T-helper 2 cell treated with Interferon-gamma antibody and Interleukin-4, amounts not matched to agents 5 μg/mL and 100 μg/mL, for 36 hours (primary cell): ENCODE measurements at regions not wholly inside any gene's neighbourhood (a gene's known extent, or its start where the extent isn't known, plus 50 kb on each side); places are given as distances from the start of the nearest gene placed in this dataset.

Experiments used
- DNase-seq: peaks from one replicate; pipeline ENCODE4 v3.0.0; 2021; ENCODE audit warnings: low spot score
- H3K27ac Mint-ChIP-seq: one replicate; pipeline ENCODE4 v1.8.0; 2021; ENCODE audit warnings: mild to moderate bottlenecking, mixed read lengths
- H3K27me3 Mint-ChIP-seq: one replicate; pipeline ENCODE4 v1.8.0; 2021; ENCODE audit warnings: low read depth, mixed read lengths
- H3K36me3 Mint-ChIP-seq: one replicate; pipeline ENCODE4 v1.8.0; 2021; ENCODE audit warnings: low read depth, mixed read lengths
- H3K4me1 Mint-ChIP-seq: one replicate; pipeline ENCODE4 v1.8.0; 2021; ENCODE audit warnings: low read depth, mixed read lengths
- H3K4me3 Mint-ChIP-seq: one replicate; pipeline ENCODE4 v1.8.0; 2022; ENCODE audit warnings: mild to moderate bottlenecking, moderate library complexity, mixed read lengths
- H3K9me3 Mint-ChIP-seq: one replicate; pipeline ENCODE4 v1.8.0; 2021; ENCODE audit warnings: mixed read lengths

DNA sequence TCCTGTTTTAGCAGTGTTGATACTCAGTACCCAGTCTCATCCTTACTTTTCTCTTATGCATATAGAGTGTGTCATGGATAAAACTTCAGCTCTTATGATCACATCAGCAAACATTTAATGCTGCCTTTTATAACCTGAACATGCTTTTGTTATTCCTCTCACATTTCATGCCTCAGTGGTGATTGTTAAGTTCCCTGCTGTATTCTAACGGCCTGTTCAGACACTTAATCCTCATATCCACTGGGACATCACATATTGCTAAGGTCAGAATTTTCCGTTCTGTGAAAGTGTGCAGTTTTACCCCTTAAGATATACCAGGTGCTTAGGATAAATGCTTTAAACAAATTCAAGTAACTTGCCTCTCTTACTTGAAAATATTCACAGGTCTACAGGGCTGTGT, 268.7 kb upstream of the SEL1L start:
- Mint-ChIP-seq H3K4me1 (no peaks in the 10 kb centered on the region), H3K36me3 (no peaks in the 10 kb centered on the region), H3K4me3 (no peak overlapping the region), H3K27me3 (no peaks in the 10 kb centered on the region), H3K9me3 (no peaks in the 10 kb centered on the region), H3K27ac (no peak overlapping the region)
- DNase-seq = no peak

DNA sequence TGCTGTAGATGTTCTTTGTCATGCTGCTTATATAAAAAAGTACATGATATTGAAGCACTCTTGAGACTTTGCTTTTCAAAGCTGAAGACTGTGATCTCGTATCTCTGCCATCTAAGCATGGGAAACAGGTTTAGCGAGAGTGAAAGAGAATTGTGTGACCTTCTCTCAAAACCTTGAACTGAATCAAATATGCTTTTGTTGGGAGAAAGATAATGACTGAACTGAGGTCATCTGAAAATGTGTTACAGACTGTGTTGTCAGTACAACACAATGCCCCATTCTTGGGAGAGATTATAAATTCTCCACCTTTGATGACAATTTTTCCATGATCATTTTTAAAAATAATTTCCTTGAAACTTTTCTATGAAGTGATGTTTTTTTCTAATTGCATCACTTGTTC, 272.1 kb upstream of the SEL1L start:
- no peaks in the 10 kb centered on the region for H3K4me1 Mint-ChIP-seq

DNA sequence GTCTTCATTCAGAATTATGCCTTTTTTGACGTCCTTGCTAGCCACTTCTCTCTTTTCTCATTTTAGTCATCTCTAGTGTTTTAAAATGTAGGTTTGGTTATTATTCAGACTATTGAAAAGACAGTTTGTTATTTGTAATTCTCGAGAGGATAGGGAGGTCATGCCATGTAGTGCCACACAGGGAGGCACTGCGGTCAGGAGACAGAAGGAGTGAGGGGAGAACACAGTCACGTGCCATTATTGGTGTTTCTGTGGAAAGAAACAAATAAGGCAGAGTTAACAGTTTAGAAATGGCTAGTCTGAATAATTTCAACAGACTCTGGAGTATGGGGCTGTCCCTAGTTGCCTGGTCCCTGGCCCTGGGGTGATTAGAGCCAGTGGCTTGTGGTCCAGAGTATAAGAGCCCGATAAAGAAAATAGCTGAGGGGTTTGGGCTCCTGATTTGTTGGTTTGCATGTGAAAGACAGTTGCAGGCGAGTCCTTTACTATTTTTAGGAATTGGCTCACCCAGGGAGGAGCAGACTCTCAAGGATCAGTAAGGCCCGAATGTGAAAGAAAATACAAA, 278.1 kb upstream of the SEL1L start:
- no peak for DNase-seq
- no peaks in the 10 kb centered on the region for H3K27me3 Mint-ChIP-seq
- peaks cover 4% of the 10 kb centered on the region for H3K9me3 Mint-ChIP-seq
- no peaks in the 10 kb centered on the region for H3K4me1 Mint-ChIP-seq
- no peak overlapping the region for H3K4me3 Mint-ChIP-seq
- no peaks in the 10 kb centered on the region for H3K36me3 Mint-ChIP-seq
- H3K27ac Mint-ChIP-seq = no peak overlapping the region

More for the DNA sequence above, 272.1 kb upstream of the SEL1L start:
- H3K27me3 Mint-ChIP-seq = no peaks in the 10 kb centered on the region
- no peaks in the 10 kb centered on the region for H3K36me3 Mint-ChIP-seq
- DNase-seq = no peak
- H3K9me3 Mint-ChIP-seq = no peaks in the 10 kb centered on the region
- H3K27ac Mint-ChIP-seq = no peak overlapping the region
- H3K4me3 Mint-ChIP-seq = no peak overlapping the region

- no peak overlapping the region for H3K4me3 Mint-ChIP-seq
- DNase-seq = no peak
- H3K27me3 Mint-ChIP-seq = no peaks in the 10 kb centered on the region
- H3K4me1 Mint-ChIP-seq = no peaks in the 10 kb centered on the region
- H3K9me3 Mint-ChIP-seq = no peaks in the 10 kb centered on the region
- H3K36me3 Mint-ChIP-seq = no peaks in the 10 kb centered on the region
- no peak overlapping the region for H3K27ac Mint-ChIP-seq
These were observed 284.6 kb upstream of the SEL1L start for GRCh38 chr14:81818271-81818670.

GRCh38 chr14:81819344-81819743, 285.7 kb upstream of the SEL1L start:
- Mint-ChIP-seq H3K4me1 (no peaks in the 10 kb centered on the region), H3K9me3 (no peaks in the 10 kb centered on the region), H3K27me3 (no peaks in the 10 kb centered on the region), H3K36me3 (no peaks in the 10 kb centered on the region), H3K27ac (no peak overlapping the region), H3K4me3 (no peak overlapping the region)
- no peak for DNase-seq

GRCh38 chr14:81819910-81820309, 286.3 kb upstream of the SEL1L start:
- no peak for DNase-seq
- no peaks in the 10 kb centered on the region for H3K27me3 Mint-ChIP-seq
- no peaks in the 10 kb centered on the region for H3K9me3 Mint-ChIP-seq
- no peaks in the 10 kb centered on the region for H3K36me3 Mint-ChIP-seq
- H3K27ac Mint-ChIP-seq = no peak overlapping the region
- no peaks in the 10 kb centered on the region for H3K4me1 Mint-ChIP-seq
- H3K4me3 Mint-ChIP-seq = no peak overlapping the region

- no peak overlapping the region for H3K4me3 Mint-ChIP-seq
- no peaks in the 10 kb centered on the region for H3K36me3 Mint-ChIP-seq
- H3K4me1 Mint-ChIP-seq = no peaks in the 10 kb centered on the region
- no peaks in the 10 kb centered on the region for H3K27me3 Mint-ChIP-seq
- DNase-seq = no peak
- H3K9me3 Mint-ChIP-seq = peaks cover 29% of the 10 kb centered on the region
- no peak overlapping the region for H3K27ac Mint-ChIP-seq
These were observed 292.4 kb upstream of the SEL1L start for GRCh38 chr14:81826081-81826480.

GRCh38 chr14:81829447-81829846, 295.8 kb upstream of the SEL1L start:
- Mint-ChIP-seq H3K27ac (no peak overlapping the region), H3K4me1 (no peaks in the 10 kb centered on the region), H3K4me3 (no peak overlapping the region), H3K9me3 (peaks cover 33% of the 10 kb centered on the region), H3K27me3 (no peaks in the 10 kb centered on the region), H3K36me3 (no peaks in the 10 kb centered on the region)
- DNase-seq = no peak

DNA sequence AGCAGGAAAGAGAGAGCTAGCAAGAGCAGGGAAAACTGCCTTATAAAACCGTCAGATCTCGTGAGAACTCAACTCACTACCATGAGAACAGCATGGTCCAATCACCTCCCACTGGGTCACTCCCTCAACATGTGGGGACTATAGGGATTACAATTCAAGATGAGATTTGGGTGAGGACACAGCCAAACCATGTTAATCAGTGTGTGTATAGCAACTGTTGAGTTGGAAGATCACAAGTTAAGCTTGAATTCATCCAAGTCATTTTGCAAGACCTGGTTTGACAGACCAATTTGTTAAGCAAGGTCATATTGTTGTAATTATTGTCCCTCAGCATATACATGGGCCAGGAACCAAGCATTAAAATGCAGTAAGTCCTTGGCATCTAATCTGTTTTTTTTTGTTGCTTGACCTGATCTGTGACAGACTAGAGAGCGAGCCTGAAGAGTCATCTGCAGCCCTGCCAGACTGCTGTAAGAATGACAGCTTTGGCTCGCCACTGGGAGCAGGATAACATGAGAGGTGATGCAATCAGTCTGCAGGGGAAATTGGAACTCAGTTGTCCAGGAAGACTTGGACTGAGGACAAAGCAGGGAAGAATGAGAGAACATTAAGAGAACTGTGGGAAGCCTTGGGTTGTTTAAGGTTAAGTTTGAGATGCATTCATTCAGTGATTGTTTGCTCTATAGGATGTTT, 297.6 kb upstream of the SEL1L start:
- DNase-seq = no peak
- Mint-ChIP-seq H3K4me3 (no peak overlapping the region), H3K27me3 (no peaks in the 10 kb centered on the region), H3K27ac (no peak overlapping the region), H3K4me1 (no peaks in the 10 kb centered on the region), H3K9me3 (peaks cover 35% of the 10 kb centered on the region), H3K36me3 (no peaks in the 10 kb centered on the region)

- DNase-seq = no peak
- H3K27me3 Mint-ChIP-seq = no peaks in the 10 kb centered on the region
- H3K27ac Mint-ChIP-seq = no peak overlapping the region
- H3K4me1 Mint-ChIP-seq = no peaks in the 10 kb centered on the region
- peaks cover 18% of the 10 kb centered on the region for H3K9me3 Mint-ChIP-seq
- no peaks in the 10 kb centered on the region for H3K36me3 Mint-ChIP-seq
- no peak overlapping the region for H3K4me3 Mint-ChIP-seq
These were observed 300.7 kb upstream of the SEL1L start for GRCh38 chr14:81834308-81834707.

DNA sequence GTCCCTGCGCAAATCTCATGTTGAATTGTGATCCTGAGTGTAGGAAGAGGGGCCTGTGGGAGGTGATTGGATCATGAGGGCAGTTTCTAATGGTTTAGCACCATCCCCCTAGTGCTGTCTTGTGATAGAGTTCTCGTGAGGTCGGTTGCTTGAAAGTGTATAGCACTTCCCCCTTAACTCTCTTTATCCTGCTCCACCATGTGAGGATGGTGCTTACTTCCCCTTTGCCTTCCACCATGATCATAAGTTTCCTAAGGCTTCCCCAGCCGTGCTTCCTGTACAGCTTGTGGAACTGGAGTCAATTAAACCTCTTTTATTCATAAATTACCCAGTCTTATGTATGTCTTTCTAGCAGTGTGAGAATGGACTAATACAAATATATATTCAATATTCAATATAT, 303.7 kb upstream of the SEL1L start:
- Mint-ChIP-seq H3K9me3 (peaks cover 10% of the 10 kb centered on the region), H3K4me1 (no peaks in the 10 kb centered on the region), H3K36me3 (no peaks in the 10 kb centered on the region), H3K27me3 (no peaks in the 10 kb centered on the region), H3K4me3 (no peak overlapping the region), H3K27ac (no peak overlapping the region)
- DNase-seq = no peak

GRCh38 chr14:81839056-81839455, 305.4 kb upstream of the SEL1L start:
- no peak for DNase-seq
- no peaks in the 10 kb centered on the region for H3K36me3 Mint-ChIP-seq
- H3K9me3 Mint-ChIP-seq = peaks cover 19% of the 10 kb centered on the region
- H3K4me3 Mint-ChIP-seq = no peak overlapping the region
- H3K27ac Mint-ChIP-seq = no peak overlapping the region
- H3K27me3 Mint-ChIP-seq = no peaks in the 10 kb centered on the region
- H3K4me1 Mint-ChIP-seq = no peaks in the 10 kb centered on the region

GRCh38 chr14:81841346-81841745, 307.7 kb upstream of the SEL1L start:
- peaks cover 18% of the 10 kb centered on the region for H3K9me3 Mint-ChIP-seq
- H3K4me1 Mint-ChIP-seq = no peaks in the 10 kb centered on the region
- H3K27ac Mint-ChIP-seq = no peak overlapping the region
- no peak for DNase-seq
- H3K4me3 Mint-ChIP-seq = no peak overlapping the region
- H3K27me3 Mint-ChIP-seq = no peaks in the 10 kb centered on the region
- no peaks in the 10 kb centered on the region for H3K36me3 Mint-ChIP-seq

DNA sequence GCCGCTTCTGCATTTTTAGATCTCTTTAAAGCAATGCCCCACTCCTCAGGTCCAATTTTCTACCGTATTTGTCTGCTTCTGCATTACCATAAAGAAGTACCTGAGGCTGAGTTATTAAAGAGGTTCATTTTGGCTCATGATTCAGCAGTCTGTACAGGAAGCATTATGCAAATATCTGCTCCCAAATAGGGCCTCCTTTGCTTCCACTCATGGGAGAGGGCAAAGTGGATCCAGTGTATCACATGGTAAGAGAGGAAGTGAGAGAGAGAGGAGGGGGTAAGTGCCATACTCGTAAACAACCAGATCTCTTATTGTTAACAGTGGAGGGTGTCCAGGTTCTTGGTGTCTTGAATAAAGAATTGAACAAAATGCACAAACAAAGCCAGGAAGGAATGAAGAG, 316.1 kb upstream of the SEL1L start:
- DNase-seq = no peak
- Mint-ChIP-seq H3K9me3 (peaks cover 31% of the 10 kb centered on the region), H3K4me3 (no peak overlapping the region), H3K36me3 (no peaks in the 10 kb centered on the region), H3K27me3 (no peaks in the 10 kb centered on the region), H3K27ac (no peak overlapping the region), H3K4me1 (no peaks in the 10 kb centered on the region)

- no peak for DNase-seq
- Mint-ChIP-seq H3K27ac (no peak overlapping the region), H3K9me3 (peaks cover 46% of the 10 kb centered on the region)
These were observed 321.4 kb upstream of the SEL1L start for GRCh38 chr14:81855007-81855406.

More at GRCh38 chr14:81855007-81855406, 321.4 kb upstream of the SEL1L start:
- Mint-ChIP-seq H3K4me1 (no peaks in the 10 kb centered on the region), H3K27me3 (no peaks in the 10 kb centered on the region), H3K4me3 (no peak overlapping the region), H3K36me3 (no peaks in the 10 kb centered on the region)
